ENCODE measurements at regions not wholly inside any gene's neighbourhood (a gene's known extent, or its start where the extent isn't known, plus 50 kb on each side); places are given as distances from the start of the nearest gene placed in this dataset.

DNA sequence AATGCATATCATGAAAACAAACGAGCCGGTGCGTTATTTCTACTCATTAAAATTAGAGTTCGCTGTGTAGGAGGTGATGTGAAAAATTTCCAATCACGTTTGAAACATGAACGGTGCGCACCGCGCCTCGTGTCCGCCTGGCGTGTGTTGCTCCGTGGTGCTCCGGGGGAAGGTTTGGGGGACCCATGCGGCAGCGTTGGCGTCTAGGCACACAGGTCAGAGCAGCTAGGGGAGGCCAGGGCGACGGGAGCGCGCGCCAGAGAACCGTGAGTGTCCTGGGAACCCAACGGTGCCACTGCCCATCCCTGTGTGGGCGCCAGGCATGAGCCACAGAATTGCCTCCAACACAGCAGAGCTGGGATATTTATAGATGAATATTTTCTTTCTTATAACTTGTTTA, 70.6 kb upstream of the ADARB2 start:
- TF ChIP-seq, protein P1, sequence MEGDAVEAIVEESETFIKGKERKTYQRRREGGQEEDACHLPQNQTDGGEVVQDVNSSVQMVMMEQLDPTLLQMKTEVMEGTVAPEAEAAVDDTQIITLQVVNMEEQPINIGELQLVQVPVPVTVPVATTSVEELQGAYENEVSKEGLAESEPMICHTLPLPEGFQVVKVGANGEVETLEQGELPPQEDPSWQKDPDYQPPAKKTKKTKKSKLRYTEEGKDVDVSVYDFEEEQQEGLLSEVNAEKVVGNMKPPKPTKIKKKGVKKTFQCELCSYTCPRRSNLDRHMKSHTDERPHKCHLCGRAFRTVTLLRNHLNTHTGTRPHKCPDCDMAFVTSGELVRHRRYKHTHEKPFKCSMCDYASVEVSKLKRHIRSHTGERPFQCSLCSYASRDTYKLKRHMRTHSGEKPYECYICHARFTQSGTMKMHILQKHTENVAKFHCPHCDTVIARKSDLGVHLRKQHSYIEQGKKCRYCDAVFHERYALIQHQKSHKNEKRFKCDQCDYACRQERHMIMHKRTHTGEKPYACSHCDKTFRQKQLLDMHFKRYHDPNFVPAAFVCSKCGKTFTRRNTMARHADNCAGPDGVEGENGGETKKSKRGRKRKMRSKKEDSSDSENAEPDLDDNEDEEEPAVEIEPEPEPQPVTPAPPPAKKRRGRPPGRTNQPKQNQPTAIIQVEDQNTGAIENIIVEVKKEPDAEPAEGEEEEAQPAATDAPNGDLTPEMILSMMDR (IDR thresholded peaks at IDR 0.05): no peak
- TF ChIP-seq POLR2A (IDR thresholded peaks at IDR 0.05): no peak
